ENCODE measurements at regions not wholly inside any gene's neighbourhood (a gene's known extent, or its start where the extent isn't known, plus 50 kb on each side); places are given as distances from the start of the nearest gene placed in this dataset.

- intact Hi-C loops (cut with DNase I): no loop called here
- ATAC-seq (ENCODE audit: low FRiP score) (no peak), DNase-seq (no peak)
- Histone ChIP-seq H3K27me3 (ENCODE audit: control insufficient read depth in 1 of 2, insufficient read depth in 2 of 2, low read length in 1 of 2) (no peaks in the 10 kb centered on the region), H3K4me3 (ENCODE audit: low read length in 2 of 2) (no peak overlapping the region), H3K27ac (ENCODE audit: low read depth in 1 of 2, low read length in 2 of 2) (no peak overlapping the region), H3K4me1 (ENCODE audit: control insufficient read depth in 1 of 2, insufficient read depth in 2 of 2, low read length in 2 of 2) (no peaks in the 10 kb centered on the region), H3K36me3 (ENCODE audit: control insufficient read depth in 1 of 2, insufficient read depth in 2 of 2, low read length in 1 of 2) (no peaks in the 10 kb centered on the region), H3K9me3 (ENCODE audit: control insufficient read depth, low read length) (no peaks in the 10 kb centered on the region)
- WGBS, 2 donors: 41 to 52% methylated on average over 2 of the region's 2 CpGs
These were observed 129.0 kb downstream of the NFKBIZ start for GRCh38 chr3:101978348-101978747.

- H3K4me3 ChIP-seq (ENCODE audit: low read length in 2 of 2): no peak overlapping the region
- no peak for ATAC-seq (ENCODE audit: low FRiP score)
- no peaks in the 10 kb centered on the region for H3K9me3 ChIP-seq (ENCODE audit: control insufficient read depth, low read length)
- H3K27ac ChIP-seq (ENCODE audit: low read depth in 1 of 2, low read length in 2 of 2): no peak overlapping the region
- no peak for DNase-seq
- no peaks in the 10 kb centered on the region for H3K27me3 ChIP-seq (ENCODE audit: control insufficient read depth in 1 of 2, insufficient read depth in 2 of 2, low read length in 1 of 2)
- H3K4me1 ChIP-seq (ENCODE audit: control insufficient read depth in 1 of 2, insufficient read depth in 2 of 2, low read length in 2 of 2): no peaks in the 10 kb centered on the region
- 88 to 89% methylated on average over 3 of the region's 3 CpGs for WGBS, 2 donors
- intact Hi-C loops (cut with DNase I): no loop called here
- no peaks in the 10 kb centered on the region for H3K36me3 ChIP-seq (ENCODE audit: control insufficient read depth in 1 of 2, insufficient read depth in 2 of 2, low read length in 1 of 2)
These were observed 129.7 kb downstream of the NFKBIZ start for GRCh38 chr3:101979033-101979432.

GRCh38 chr3:101984356-101984755, 135.0 kb downstream of the NFKBIZ start:
- Histone ChIP-seq H3K36me3 (ENCODE audit: control insufficient read depth in 1 of 2, insufficient read depth in 2 of 2, low read length in 1 of 2) (no peaks in the 10 kb centered on the region), H3K9me3 (ENCODE audit: control insufficient read depth, low read length) (no peaks in the 10 kb centered on the region), H3K27me3 (ENCODE audit: control insufficient read depth in 1 of 2, insufficient read depth in 2 of 2, low read length in 1 of 2) (no peaks in the 10 kb centered on the region), H3K27ac (ENCODE audit: low read depth in 1 of 2, low read length in 2 of 2) (no peak overlapping the region), H3K4me1 (ENCODE audit: control insufficient read depth in 1 of 2, insufficient read depth in 2 of 2, low read length in 2 of 2) (no peaks in the 10 kb centered on the region), H3K4me3 (ENCODE audit: low read length in 2 of 2) (no peak overlapping the region)
- DNase-seq (no peak), ATAC-seq (ENCODE audit: low FRiP score) (no peak)
- WGBS, 2 donors: 78 to 82% methylated on average over 4 of the region's 4 CpGs
- intact Hi-C loops (cut with DNase I): no loop called here

- Histone ChIP-seq H3K36me3 (ENCODE audit: control insufficient read depth in 1 of 2, insufficient read depth in 2 of 2, low read length in 1 of 2) (no peaks in the 10 kb centered on the region), H3K4me1 (ENCODE audit: control insufficient read depth in 1 of 2, insufficient read depth in 2 of 2, low read length in 2 of 2) (no peaks in the 10 kb centered on the region), H3K27ac (ENCODE audit: low read depth in 1 of 2, low read length in 2 of 2) (no peak overlapping the region), H3K4me3 (ENCODE audit: low read length in 2 of 2) (no peak overlapping the region), H3K9me3 (ENCODE audit: control insufficient read depth, low read length) (no peaks in the 10 kb centered on the region), H3K27me3 (ENCODE audit: control insufficient read depth in 1 of 2, insufficient read depth in 2 of 2, low read length in 1 of 2) (no peaks in the 10 kb centered on the region)
- intact Hi-C loops (cut with DNase I): no loop called here
- 91 to 95% methylated on average over 3 of the region's 3 CpGs for WGBS, 2 donors
- no peak for ATAC-seq (ENCODE audit: low FRiP score)
- no peak for DNase-seq
These were observed 139.3 kb downstream of the NFKBIZ start for GRCh38 chr3:101988596-101988995.

GRCh38 chr3:101989578-101990200, 140.4 kb downstream of the NFKBIZ start:
- Histone ChIP-seq H3K27ac (ENCODE audit: low read depth in 1 of 2, low read length in 2 of 2) (no peak overlapping the region), H3K27me3 (ENCODE audit: control insufficient read depth in 1 of 2, insufficient read depth in 2 of 2, low read length in 1 of 2) (no peaks in the 10 kb centered on the region), H3K36me3 (ENCODE audit: control insufficient read depth in 1 of 2, insufficient read depth in 2 of 2, low read length in 1 of 2) (no peaks in the 10 kb centered on the region), H3K9me3 (ENCODE audit: control insufficient read depth, low read length) (no peaks in the 10 kb centered on the region), H3K4me1 (ENCODE audit: control insufficient read depth in 1 of 2, insufficient read depth in 2 of 2, low read length in 2 of 2) (no peaks in the 10 kb centered on the region), H3K4me3 (ENCODE audit: low read length in 2 of 2) (no peak overlapping the region)
- 94 to 96% methylated on average over 5 of the region's 5 CpGs for WGBS, 2 donors
- DNase-seq: no peak
- no peak for ATAC-seq (ENCODE audit: low FRiP score)
- intact Hi-C loops (cut with DNase I): no loop called here

- no peaks in the 10 kb centered on the region for H3K36me3 ChIP-seq (ENCODE audit: control insufficient read depth in 1 of 2, insufficient read depth in 2 of 2, low read length in 1 of 2)
- DNase-seq: no peak
- no peak for ATAC-seq (ENCODE audit: low FRiP score)
- H3K4me3 ChIP-seq (ENCODE audit: low read length in 2 of 2): no peak overlapping the region
- no peaks in the 10 kb centered on the region for H3K27me3 ChIP-seq (ENCODE audit: control insufficient read depth in 1 of 2, insufficient read depth in 2 of 2, low read length in 1 of 2)
- no peaks in the 10 kb centered on the region for H3K4me1 ChIP-seq (ENCODE audit: control insufficient read depth in 1 of 2, insufficient read depth in 2 of 2, low read length in 2 of 2)
- no peaks in the 10 kb centered on the region for H3K9me3 ChIP-seq (ENCODE audit: control insufficient read depth, low read length)
- H3K27ac ChIP-seq (ENCODE audit: low read depth in 1 of 2, low read length in 2 of 2): no peak overlapping the region
- WGBS, 2 donors: 38 to 50% methylated on average over 2 of the region's 2 CpGs
- intact Hi-C loops (cut with DNase I): no loop called here
These were observed 143.5 kb downstream of the NFKBIZ start for GRCh38 chr3:101992863-101993262.

GRCh38 chr3:101994386-101994785, 145.1 kb downstream of the NFKBIZ start:
- ATAC-seq (ENCODE audit: low FRiP score) (no peak), DNase-seq (no peak)
- WGBS, 2 donors: 67 to 75% methylated on average over 3 of the region's 3 CpGs
- Histone ChIP-seq H3K27ac (ENCODE audit: low read depth in 1 of 2, low read length in 2 of 2) (no peak overlapping the region), H3K9me3 (ENCODE audit: control insufficient read depth, low read length) (no peaks in the 10 kb centered on the region), H3K36me3 (ENCODE audit: control insufficient read depth in 1 of 2, insufficient read depth in 2 of 2, low read length in 1 of 2) (no peaks in the 10 kb centered on the region), H3K27me3 (ENCODE audit: control insufficient read depth in 1 of 2, insufficient read depth in 2 of 2, low read length in 1 of 2) (no peaks in the 10 kb centered on the region), H3K4me1 (ENCODE audit: control insufficient read depth in 1 of 2, insufficient read depth in 2 of 2, low read length in 2 of 2) (no peaks in the 10 kb centered on the region), H3K4me3 (ENCODE audit: low read length in 2 of 2) (no peak overlapping the region)
- intact Hi-C loops (cut with DNase I): no loop called here

- 37 to 46% methylated on average over 4 of the region's 4 CpGs for WGBS, 2 donors
- H3K9me3 ChIP-seq (ENCODE audit: control insufficient read depth, low read length): no peaks in the 10 kb centered on the region
- no peaks in the 10 kb centered on the region for H3K4me1 ChIP-seq (ENCODE audit: control insufficient read depth in 1 of 2, insufficient read depth in 2 of 2, low read length in 2 of 2)
- intact Hi-C loops (cut with DNase I): no loop called here
- no peak overlapping the region for H3K27ac ChIP-seq (ENCODE audit: low read depth in 1 of 2, low read length in 2 of 2)
- ATAC-seq (ENCODE audit: low FRiP score) (no peak), DNase-seq (no peak)
- H3K4me3 ChIP-seq (ENCODE audit: low read length in 2 of 2): no peak overlapping the region
- no peaks in the 10 kb centered on the region for H3K27me3 ChIP-seq (ENCODE audit: control insufficient read depth in 1 of 2, insufficient read depth in 2 of 2, low read length in 1 of 2)
- H3K36me3 ChIP-seq (ENCODE audit: control insufficient read depth in 1 of 2, insufficient read depth in 2 of 2, low read length in 1 of 2): no peaks in the 10 kb centered on the region
These were observed 146.2 kb downstream of the NFKBIZ start for GRCh38 chr3:101995371-101996046.

GRCh38 chr3:101996832-101997231, 147.5 kb downstream of the NFKBIZ start:
- no peak for ATAC-seq (ENCODE audit: low FRiP score)
- no peak overlapping the region for H3K27ac ChIP-seq (ENCODE audit: low read depth in 1 of 2, low read length in 2 of 2)
- H3K9me3 ChIP-seq (ENCODE audit: control insufficient read depth, low read length): no peaks in the 10 kb centered on the region
- no peaks in the 10 kb centered on the region for H3K27me3 ChIP-seq (ENCODE audit: control insufficient read depth in 1 of 2, insufficient read depth in 2 of 2, low read length in 1 of 2)
- no peaks in the 10 kb centered on the region for H3K4me1 ChIP-seq (ENCODE audit: control insufficient read depth in 1 of 2, insufficient read depth in 2 of 2, low read length in 2 of 2)
- intact Hi-C loops (cut with DNase I): no loop called here
- WGBS, 2 donors: 94 to 97% methylated on average over 3 of the region's 3 CpGs
- H3K4me3 ChIP-seq (ENCODE audit: low read length in 2 of 2): no peak overlapping the region
- no peaks in the 10 kb centered on the region for H3K36me3 ChIP-seq (ENCODE audit: control insufficient read depth in 1 of 2, insufficient read depth in 2 of 2, low read length in 1 of 2)
- no peak for DNase-seq
